ENCODE measurements at regions not wholly inside any gene's neighbourhood (a gene's known extent, or its start where the extent isn't known, plus 50 kb on each side); places are given as distances from the start of the nearest gene placed in this dataset.

GRCh38 chr13:97068151-97068550, 73.9 kb upstream of the OXGR1 start:
- no peak for TF ChIP-seq EZH2 (IDR thresholded peaks at IDR 0.05; ENCODE audit: low read length, unreplicated experiment)
- TF ChIP-seq EZH2phosphoT487 (IDR thresholded peaks at IDR 0.05; ENCODE audit: borderline replicate concordance, low read length) = no peak

Data from PC-3 (cell line).